ENCODE measurements at regions not wholly inside any gene's neighbourhood (a gene's known extent, or its start where the extent isn't known, plus 50 kb on each side); places are given as distances from the start of the nearest gene placed in this dataset.

DNA sequence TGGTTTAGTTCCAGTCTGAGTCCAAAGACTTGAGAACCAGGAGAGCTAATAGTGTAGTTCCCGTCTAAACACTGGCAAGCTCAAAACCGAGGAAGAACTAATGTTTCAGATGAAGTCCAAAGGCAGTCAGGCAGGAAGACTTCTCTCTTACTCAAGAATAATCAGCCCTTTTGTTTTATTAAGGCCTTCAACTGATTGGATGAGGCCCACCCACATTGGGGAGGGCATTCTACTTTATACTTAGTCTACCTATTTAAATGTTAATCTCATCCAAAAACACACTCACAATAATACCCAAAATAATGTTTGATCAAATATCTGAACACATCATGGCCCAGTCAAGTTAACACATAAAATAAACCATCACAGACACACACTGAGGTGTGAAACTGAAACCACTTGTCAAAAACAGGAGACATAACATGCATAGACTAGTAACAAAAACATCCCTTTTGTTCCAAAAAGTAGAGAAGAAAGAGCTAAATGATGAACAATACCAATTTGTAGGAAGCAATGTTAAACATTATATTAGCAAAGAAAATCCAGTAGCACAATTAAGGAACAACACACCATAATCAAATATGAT lies 50.2 kb upstream of the SENP6 start:
- ATAC-seq = no peak
- TF ChIP-seq ESRRG (CRISPR knock-in tag; IDR thresholded peaks at IDR 0.05) (no peak), TCF4 (CRISPR knock-in tag; IDR thresholded peaks at IDR 0.05; ENCODE audit: borderline replicate concordance) (no peak), SNAI2 (CRISPR knock-in tag; IDR thresholded peaks at IDR 0.05) (no peak), PPARA (CRISPR knock-in tag; IDR thresholded peaks at IDR 0.05; ENCODE audit: borderline replicate concordance) (no peak), BACH2 (CRISPR knock-in tag; IDR thresholded peaks at IDR 0.05; ENCODE audit: borderline replicate concordance) (no peak), ZC3H10 (CRISPR knock-in tag; IDR thresholded peaks at IDR 0.05) (no peak), ISL1 (CRISPR knock-in tag; IDR thresholded peaks at IDR 0.05) (no peak), ZFP30 (CRISPR knock-in tag; IDR thresholded peaks at IDR 0.05) (no peak), ZNF8 (CRISPR knock-in tag; IDR thresholded peaks at IDR 0.05) (no peak), ZNF565 (CRISPR knock-in tag; conservative IDR thresholded peaks at IDR 0.05; ENCODE audit: low read depth) (no peak), TOX (CRISPR knock-in tag; IDR thresholded peaks at IDR 0.05; ENCODE audit: borderline replicate concordance) (no peak), ZFP3 (CRISPR knock-in tag; IDR thresholded peaks at IDR 0.05) (no peak)
- TF ChIP-seq, protein P1, sequence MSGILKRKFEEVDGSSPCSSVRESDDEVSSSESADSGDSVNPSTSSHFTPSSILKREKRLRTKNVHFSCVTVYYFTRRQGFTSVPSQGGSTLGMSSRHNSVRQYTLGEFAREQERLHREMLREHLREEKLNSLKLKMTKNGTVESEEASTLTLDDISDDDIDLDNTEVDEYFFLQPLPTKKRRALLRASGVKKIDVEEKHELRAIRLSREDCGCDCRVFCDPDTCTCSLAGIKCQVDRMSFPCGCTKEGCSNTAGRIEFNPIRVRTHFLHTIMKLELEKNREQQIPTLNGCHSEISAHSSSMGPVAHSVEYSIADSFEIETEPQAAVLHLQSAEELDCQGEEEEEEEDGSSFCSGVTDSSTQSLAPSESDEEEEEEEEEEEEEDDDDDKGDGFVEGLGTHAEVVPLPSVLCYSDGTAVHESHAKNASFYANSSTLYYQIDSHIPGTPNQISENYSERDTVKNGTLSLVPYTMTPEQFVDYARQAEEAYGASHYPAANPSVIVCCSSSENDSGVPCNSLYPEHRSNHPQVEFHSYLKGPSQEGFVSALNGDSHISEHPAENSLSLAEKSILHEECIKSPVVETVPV (CRISPR knock-in tag; IDR thresholded peaks at IDR 0.05) = no peak
- TF ChIP-seq, protein P2, sequence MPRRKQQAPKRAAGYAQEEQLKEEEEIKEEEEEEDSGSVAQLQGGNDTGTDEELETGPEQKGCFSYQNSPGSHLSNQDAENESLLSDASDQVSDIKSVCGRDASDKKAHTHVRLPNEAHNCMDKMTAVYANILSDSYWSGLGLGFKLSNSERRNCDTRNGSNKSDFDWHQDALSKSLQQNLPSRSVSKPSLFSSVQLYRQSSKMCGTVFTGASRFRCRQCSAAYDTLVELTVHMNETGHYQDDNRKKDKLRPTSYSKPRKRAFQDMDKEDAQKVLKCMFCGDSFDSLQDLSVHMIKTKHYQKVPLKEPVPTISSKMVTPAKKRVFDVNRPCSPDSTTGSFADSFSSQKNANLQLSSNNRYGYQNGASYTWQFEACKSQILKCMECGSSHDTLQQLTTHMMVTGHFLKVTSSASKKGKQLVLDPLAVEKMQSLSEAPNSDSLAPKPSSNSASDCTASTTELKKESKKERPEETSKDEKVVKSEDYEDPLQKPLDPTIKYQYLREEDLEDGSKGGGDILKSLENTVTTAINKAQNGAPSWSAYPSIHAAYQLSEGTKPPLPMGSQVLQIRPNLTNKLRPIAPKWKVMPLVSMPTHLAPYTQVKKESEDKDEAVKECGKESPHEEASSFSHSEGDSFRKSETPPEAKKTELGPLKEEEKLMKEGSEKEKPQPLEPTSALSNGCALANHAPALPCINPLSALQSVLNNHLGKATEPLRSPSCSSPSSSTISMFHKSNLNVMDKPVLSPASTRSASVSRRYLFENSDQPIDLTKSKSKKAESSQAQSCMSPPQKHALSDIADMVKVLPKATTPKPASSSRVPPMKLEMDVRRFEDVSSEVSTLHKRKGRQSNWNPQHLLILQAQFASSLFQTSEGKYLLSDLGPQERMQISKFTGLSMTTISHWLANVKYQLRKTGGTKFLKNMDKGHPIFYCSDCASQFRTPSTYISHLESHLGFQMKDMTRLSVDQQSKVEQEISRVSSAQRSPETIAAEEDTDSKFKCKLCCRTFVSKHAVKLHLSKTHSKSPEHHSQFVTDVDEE (CRISPR knock-in tag; IDR thresholded peaks at IDR 0.05) = no peak
- TF ChIP-seq, protein P3, sequence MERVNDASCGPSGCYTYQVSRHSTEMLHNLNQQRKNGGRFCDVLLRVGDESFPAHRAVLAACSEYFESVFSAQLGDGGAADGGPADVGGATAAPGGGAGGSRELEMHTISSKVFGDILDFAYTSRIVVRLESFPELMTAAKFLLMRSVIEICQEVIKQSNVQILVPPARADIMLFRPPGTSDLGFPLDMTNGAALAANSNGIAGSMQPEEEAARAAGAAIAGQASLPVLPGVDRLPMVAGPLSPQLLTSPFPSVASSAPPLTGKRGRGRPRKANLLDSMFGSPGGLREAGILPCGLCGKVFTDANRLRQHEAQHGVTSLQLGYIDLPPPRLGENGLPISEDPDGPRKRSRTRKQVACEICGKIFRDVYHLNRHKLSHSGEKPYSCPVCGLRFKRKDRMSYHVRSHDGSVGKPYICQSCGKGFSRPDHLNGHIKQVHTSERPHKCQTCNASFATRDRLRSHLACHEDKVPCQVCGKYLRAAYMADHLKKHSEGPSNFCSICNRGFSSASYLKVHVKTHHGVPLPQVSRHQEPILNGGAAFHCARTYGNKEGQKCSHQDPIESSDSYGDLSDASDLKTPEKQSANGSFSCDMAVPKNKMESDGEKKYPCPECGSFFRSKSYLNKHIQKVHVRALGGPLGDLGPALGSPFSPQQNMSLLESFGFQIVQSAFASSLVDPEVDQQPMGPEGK (CRISPR knock-in tag; IDR thresholded peaks at IDR 0.05; ENCODE audit: borderline replicate concordance) = no peak
- TF ChIP-seq, protein P4, sequence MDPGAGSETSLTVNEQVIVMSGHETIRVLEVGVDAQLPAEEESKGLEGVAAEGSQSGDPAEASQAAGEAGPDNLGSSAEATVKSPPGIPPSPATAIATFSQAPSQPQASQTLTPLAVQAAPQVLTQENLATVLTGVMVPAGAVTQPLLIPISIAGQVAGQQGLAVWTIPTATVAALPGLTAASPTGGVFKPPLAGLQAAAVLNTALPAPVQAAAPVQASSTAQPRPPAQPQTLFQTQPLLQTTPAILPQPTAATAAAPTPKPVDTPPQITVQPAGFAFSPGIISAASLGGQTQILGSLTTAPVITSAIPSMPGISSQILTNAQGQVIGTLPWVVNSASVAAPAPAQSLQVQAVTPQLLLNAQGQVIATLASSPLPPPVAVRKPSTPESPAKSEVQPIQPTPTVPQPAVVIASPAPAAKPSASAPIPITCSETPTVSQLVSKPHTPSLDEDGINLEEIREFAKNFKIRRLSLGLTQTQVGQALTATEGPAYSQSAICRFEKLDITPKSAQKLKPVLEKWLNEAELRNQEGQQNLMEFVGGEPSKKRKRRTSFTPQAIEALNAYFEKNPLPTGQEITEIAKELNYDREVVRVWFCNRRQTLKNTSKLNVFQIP (CRISPR knock-in tag; IDR thresholded peaks at IDR 0.05; ENCODE audit: borderline replicate concordance, low read depth) = no peak
